Esophagus squamous epithelium (tissue), 4 donors: ENCODE measurements at regions not wholly inside any gene's neighbourhood (a gene's known extent, or its start where the extent isn't known, plus 50 kb on each side); places are given as distances from the start of the nearest gene placed in this dataset.

Experiments used
- CTCF ChIP-seq, 6 experiments: fragments of 450-650 bp in 4 of 6; fragments of 200-600 bp in 2 of 6; sonication (generic) in 2 of 6; IDR thresholded peaks; one replicate each; pipeline ENCODE4 v1.5.1; 2016 to 2019; ENCODE audit warnings: antibody characterized with exemption in 6 of 6, mild to moderate bottlenecking in 4 of 6, moderate library complexity in 4 of 6
- POLR2A ChIP-seq, 4 donors: fragments of 450-650 bp; IDR thresholded peaks; one replicate each; pipeline ENCODE4 v1.6.1; 2017; ENCODE audit warnings: antibody characterized with exemption in 4 of 4, mild to moderate bottlenecking in 4 of 4, moderate library complexity in 3 of 4

- TF ChIP-seq CTCF (IDR thresholded peaks at IDR 0.05) (no peak), POLR2A (IDR thresholded peaks at IDR 0.05) (no peak)
Measured at GRCh38 chr14:53214384-53214783, 61.3 kb upstream of the DDHD1 start.
